ENCODE measurements at regions not wholly inside any gene's neighbourhood (a gene's known extent, or its start where the extent isn't known, plus 50 kb on each side); places are given as distances from the start of the nearest gene placed in this dataset.

DNA sequence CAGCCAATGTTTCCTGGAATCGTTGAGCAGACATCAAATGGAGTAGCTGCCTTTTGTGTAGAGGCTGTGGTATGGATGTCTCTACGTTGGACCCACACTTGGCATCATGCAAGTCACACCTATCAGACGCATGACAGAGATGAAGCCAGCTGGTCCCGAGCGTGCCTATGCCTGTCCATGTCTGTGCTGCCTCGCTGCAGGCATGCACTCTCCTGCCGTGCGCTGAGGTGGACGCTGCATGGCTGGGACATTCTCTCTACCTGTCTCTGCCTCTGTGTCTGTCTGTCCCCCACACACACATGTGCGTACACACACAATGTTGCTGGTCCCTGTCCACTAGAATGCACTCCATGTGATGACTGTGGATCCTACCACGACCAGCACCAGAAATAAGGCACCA lies 514.2 kb upstream of the MYT1L start:
- 89% methylated on average over 11 of the region's 11 CpGs; no CpG with 5 or more reads in 1 of the 2 donors for WGBS, 2 donors (ENCODE audit: low coverage in 1 of 2)
- intact Hi-C loops (cut with DNase I; ENCODE audit: low total_unique reads), result no loop called here
- TF ChIP-seq POLR2AphosphoS5 (IDR thresholded peaks at IDR 0.05) (no peak), EP300 (IDR thresholded peaks at IDR 0.05; ENCODE audit: low read depth) (no peak), POLR2A (IDR thresholded peaks at IDR 0.05) (no peak)
- TF ChIP-seq, protein P1, sequence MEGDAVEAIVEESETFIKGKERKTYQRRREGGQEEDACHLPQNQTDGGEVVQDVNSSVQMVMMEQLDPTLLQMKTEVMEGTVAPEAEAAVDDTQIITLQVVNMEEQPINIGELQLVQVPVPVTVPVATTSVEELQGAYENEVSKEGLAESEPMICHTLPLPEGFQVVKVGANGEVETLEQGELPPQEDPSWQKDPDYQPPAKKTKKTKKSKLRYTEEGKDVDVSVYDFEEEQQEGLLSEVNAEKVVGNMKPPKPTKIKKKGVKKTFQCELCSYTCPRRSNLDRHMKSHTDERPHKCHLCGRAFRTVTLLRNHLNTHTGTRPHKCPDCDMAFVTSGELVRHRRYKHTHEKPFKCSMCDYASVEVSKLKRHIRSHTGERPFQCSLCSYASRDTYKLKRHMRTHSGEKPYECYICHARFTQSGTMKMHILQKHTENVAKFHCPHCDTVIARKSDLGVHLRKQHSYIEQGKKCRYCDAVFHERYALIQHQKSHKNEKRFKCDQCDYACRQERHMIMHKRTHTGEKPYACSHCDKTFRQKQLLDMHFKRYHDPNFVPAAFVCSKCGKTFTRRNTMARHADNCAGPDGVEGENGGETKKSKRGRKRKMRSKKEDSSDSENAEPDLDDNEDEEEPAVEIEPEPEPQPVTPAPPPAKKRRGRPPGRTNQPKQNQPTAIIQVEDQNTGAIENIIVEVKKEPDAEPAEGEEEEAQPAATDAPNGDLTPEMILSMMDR (IDR thresholded peaks at IDR 0.05), result no peak

DNA sequence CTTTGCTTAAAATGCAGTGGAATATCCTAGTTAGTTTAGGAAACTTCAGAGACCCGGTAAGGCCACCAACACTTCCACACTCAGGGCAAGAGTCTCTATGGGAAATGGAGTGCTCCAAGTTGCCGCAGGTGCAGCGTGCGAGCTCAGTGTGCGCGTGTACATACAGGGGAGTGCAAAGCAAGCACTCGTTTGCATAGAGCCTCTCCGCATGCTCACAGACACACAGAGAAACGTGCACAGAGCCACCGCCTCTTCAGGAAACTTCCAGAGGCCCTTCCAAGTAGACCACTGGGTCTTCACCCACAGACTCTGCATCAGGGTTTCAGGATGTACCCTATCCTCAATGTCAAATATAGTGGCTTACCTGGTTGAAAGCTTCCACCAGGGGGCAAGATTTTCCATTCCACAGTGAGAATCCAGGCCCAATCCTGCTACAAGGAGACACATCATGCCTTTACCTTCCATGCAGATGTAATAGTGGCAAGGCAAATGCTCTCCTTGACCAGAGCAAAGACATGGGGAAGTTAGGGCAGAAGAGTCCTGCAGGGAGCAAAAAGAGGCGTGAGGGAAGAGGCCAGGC lies 513.0 kb upstream of the MYT1L start:
- Histone ChIP-seq H3K9me3 (no peaks in the 10 kb centered on the region), H3K4me1 (no peaks in the 10 kb centered on the region), H3K4me3 (no peak overlapping the region), H3K27ac (no peak overlapping the region), H3K27me3 (no peaks in the 10 kb centered on the region), H3K36me3 (no peaks in the 10 kb centered on the region)
- in situ Hi-C loops (cut with MboI; ENCODE audit: low pct_ligation_motif_present in 1 of 4, low pct_unique_long_range_greater_than_20kb in 1 of 4, low sequenced_read_pairs in 3 of 4), result no loop called here
- 80 to 87% methylated on average over 1 to 11 of the region's 11 CpGs for WGBS, 2 donors (ENCODE audit: low coverage in 1 of 2)
- no peak for DNase-seq
- TF ChIP-seq POLR2AphosphoS5 (IDR thresholded peaks at IDR 0.05) (no peak), EP300 (IDR thresholded peaks at IDR 0.05; ENCODE audit: low read depth) (no peak), POLR2A (IDR thresholded peaks at IDR 0.05) (no peak)
- TF ChIP-seq, protein P1 (IDR thresholded peaks at IDR 0.05), result peak in 2 of 5 experiments; percentile 6 to 9
- intact Hi-C loops (cut with DNase I; ENCODE audit: low total_unique reads), result no loop called here

More for the DNA sequence above, 514.2 kb upstream of the MYT1L start:
- no peak for DNase-seq
- H3K36me3 ChIP-seq, result no peaks in the 10 kb centered on the region
- no peaks in the 10 kb centered on the region for H3K4me1 ChIP-seq
- in situ Hi-C loops (cut with MboI; ENCODE audit: low pct_ligation_motif_present in 1 of 4, low pct_unique_long_range_greater_than_20kb in 1 of 4, low sequenced_read_pairs in 3 of 4), result no loop called here
- H3K4me3 ChIP-seq, result no peak overlapping the region
- no peaks in the 10 kb centered on the region for H3K27me3 ChIP-seq
- no peaks in the 10 kb centered on the region for H3K9me3 ChIP-seq
- no peak overlapping the region for H3K27ac ChIP-seq

DNA sequence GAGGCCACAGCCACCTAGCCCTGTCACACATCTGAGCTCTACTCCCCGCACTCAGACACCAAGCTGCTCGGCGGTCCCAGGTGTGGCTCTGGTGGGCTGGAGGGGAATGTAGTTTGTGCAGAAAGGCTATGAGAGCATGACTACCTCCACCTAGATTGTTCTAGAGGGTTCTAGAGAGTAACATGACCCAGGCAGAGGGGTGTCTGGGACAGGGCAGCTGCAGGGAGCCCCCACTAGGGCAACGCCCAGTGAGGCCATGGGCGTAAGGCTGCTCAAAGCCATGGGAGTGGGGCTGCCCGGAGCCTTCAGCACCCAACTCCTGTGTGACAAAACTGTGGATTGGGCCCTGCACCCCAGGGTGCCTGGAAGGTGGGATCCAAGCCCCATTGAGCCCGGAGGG lies 511.4 kb upstream of the MYT1L start:
- TF ChIP-seq POLR2A (IDR thresholded peaks at IDR 0.05), result no peak
- no peak for TF ChIP-seq POLR2AphosphoS5 (IDR thresholded peaks at IDR 0.05)

DNA sequence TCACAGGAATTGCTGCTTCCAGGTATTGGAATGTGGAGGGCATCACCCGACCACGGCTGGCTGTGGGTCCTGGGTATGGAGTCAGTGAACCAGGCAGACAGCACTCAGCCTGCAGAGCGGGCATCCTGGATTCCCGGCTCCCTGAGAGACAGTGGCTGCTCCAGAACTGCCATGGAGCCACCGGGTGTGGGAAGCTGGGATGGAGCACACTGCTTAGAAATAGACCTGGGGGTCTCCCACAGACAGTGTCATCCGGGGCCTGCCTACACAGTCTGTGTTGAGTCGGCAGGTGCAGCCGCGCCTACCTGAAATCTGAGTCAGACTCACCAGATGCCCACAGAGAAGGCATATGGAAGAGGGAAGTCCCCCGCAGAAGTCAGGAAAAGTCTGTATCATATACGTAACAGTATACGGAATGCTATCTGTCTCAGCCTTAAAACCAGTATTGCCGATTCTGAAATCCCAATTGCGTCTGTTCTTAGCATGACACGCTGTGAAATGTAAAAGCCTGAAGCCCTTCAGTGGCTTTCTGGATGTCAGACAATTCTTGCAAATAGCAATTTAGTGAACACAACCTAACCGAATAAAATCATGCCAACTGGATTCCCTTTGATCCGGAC lies 509.7 kb upstream of the MYT1L start:
- Histone ChIP-seq H3K36me3 (no peaks in the 10 kb centered on the region), H3K9me3 (no peaks in the 10 kb centered on the region), H3K27ac (no peak overlapping the region), H3K4me3 (no peak overlapping the region), H3K4me1 (no peaks in the 10 kb centered on the region), H3K27me3 (no peaks in the 10 kb centered on the region)
- TF ChIP-seq POLR2AphosphoS5 (IDR thresholded peaks at IDR 0.05) (no peak), EP300 (IDR thresholded peaks at IDR 0.05; ENCODE audit: low read depth) (no peak), POLR2A (IDR thresholded peaks at IDR 0.05) (no peak)
- TF ChIP-seq, protein P1 (IDR thresholded peaks at IDR 0.05), result no peak
- in situ Hi-C loops (cut with MboI; ENCODE audit: low pct_ligation_motif_present in 1 of 4, low pct_unique_long_range_greater_than_20kb in 1 of 4, low sequenced_read_pairs in 3 of 4) (no loop called here), intact Hi-C loops (cut with DNase I; ENCODE audit: low total_unique reads) (no loop called here)
- 96% methylated on average over 4 to 17 of the region's 17 CpGs for WGBS, 2 donors (ENCODE audit: low coverage in 1 of 2)
- DNase-seq, result no peak

More for the DNA sequence above, 511.4 kb upstream of the MYT1L start:
- Histone ChIP-seq H3K27ac (no peak overlapping the region), H3K4me3 (no peak overlapping the region), H3K9me3 (no peaks in the 10 kb centered on the region), H3K27me3 (no peaks in the 10 kb centered on the region), H3K4me1 (no peaks in the 10 kb centered on the region), H3K36me3 (no peaks in the 10 kb centered on the region)
- DNase-seq, result no peak
- WGBS, 2 donors (ENCODE audit: low coverage in 1 of 2), result 87% methylated on average over 7 of the region's 7 CpGs; no CpG with 5 or more reads in 1 of the 2 donors
- in situ Hi-C loops (cut with MboI; ENCODE audit: low pct_ligation_motif_present in 1 of 4, low pct_unique_long_range_greater_than_20kb in 1 of 4, low sequenced_read_pairs in 3 of 4), result no loop called here
- intact Hi-C loops (cut with DNase I; ENCODE audit: low total_unique reads), result no loop called here
